M059J (cell line): ENCODE measurements at regions not wholly inside any gene's neighbourhood (a gene's known extent, or its start where the extent isn't known, plus 50 kb on each side); places are given as distances from the start of the nearest gene placed in this dataset.

ENCODE experiments used
- DNase-seq: peaks from one replicate; pipeline ENCODE4 v3.0.0-alpha.2; 2012; ENCODE audit warnings: low read depth

DNA sequence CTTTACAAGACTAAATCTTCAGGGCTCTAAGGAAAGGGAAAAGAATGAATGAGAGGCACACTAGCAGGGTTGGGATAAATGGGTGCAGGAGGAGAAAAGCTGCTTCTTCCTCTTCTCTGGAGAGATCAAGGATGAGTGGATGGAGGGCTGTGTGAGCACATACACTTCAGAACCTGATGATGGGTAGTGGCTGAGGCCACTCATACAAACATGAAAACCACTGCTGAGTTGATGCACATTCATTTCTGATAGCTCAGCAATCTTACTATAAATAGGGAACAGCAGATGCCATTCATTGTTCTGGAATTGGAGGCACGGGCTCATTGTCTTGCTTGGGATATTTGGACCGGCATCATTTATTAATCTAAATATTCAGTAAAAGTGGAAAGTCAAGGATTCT is 152.4 kb upstream of the KCTD1 start:
- DNase-seq: no peak

- no peak for DNase-seq
Measured at GRCh38 chr18:26700201-26700600, 151.8 kb upstream of the KCTD1 start.

- DNase-seq: no peak
Measured at GRCh38 chr18:26697186-26697884, 149.0 kb upstream of the KCTD1 start.

- no peak for DNase-seq
Measured at GRCh38 chr18:26696786-26697185, 148.4 kb upstream of the KCTD1 start.

DNA sequence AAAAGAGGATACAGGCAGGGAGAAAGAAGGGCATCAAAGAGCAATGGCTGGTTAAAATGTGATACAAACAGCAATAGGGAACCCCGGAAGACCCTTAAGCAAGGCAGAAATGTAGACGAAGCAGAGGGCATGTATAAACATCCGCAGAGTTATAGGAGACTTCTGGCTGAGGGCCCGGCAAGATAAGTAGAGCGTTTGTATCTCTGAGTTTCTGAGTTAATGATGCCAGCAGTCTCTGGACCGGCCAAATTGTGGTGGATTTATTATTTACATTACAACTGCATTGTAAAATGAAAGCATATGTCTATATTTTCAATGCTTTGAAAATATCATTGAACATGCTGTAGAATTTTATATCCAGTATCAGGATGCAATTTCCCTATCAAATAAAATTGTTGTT is 148.0 kb upstream of the KCTD1 start:
- no peak for DNase-seq

GRCh38 chr18:26689226-26689879 is 141.0 kb upstream of the KCTD1 start:
- DNase-seq: no peak

GRCh38 chr18:26686532-26686931 is 138.2 kb upstream of the KCTD1 start:
- no peak for DNase-seq

- peak; percentile 14 for DNase-seq
Measured at GRCh38 chr18:26685438-26686157, 137.2 kb upstream of the KCTD1 start.

- no peak for DNase-seq
Measured at GRCh38 chr18:26677957-26678356, 129.6 kb upstream of the KCTD1 start.

GRCh38 chr18:26667046-26667445 is 118.7 kb upstream of the KCTD1 start:
- no peak for DNase-seq

DNA sequence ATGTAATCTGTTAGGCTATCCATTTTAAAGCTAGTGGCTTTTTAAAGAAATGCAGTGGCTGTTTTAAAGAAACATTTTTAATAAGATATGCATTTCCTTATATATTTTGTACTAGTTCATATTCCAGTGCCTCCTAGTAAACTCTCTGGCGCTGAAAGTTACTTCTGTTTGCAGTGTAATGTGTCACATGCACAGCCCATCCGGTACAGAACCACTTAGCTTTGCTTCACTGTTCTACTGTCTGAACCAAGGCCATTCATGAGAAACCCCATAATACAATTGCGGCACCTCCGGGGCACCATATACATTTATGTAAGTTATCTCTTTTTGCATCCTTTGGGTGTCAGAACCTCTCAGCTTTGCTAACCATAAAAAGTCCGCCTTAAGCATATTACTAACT is 114.6 kb upstream of the KCTD1 start:
- DNase-seq: no peak

GRCh38 chr18:26657631-26658581 is 109.6 kb upstream of the KCTD1 start:
- peak; percentile 42 for DNase-seq

GRCh38 chr18:26656944-26657536 is 108.7 kb upstream of the KCTD1 start:
- DNase-seq: peak; percentile 60

DNA sequence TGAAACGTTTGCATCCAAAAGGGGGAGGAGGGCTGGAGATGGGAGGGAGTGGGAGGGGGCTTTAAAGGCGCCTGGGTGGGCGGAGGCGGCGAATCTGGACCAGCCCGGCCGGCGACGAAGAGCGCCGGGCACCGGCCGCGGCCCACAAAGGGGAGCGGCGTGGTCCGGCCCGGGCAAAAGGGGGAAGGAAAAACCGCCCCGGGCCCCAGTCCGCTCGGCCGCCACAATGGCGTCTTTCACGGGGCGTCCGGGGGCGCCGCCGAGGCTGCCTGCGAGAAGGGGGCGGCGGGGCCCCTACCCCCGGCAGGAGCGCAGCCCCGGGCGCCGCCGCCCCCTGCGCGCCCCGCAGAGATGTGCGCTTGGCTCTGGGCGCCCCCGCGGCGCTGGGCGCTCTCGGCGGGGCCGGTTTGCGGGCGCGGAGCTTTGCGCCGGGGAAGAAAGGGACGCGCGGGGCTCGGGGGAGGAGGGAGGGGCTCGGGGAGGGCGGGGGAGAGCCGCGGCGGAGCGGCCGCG is 108.1 kb upstream of the KCTD1 start:
- no peak for DNase-seq

DNA sequence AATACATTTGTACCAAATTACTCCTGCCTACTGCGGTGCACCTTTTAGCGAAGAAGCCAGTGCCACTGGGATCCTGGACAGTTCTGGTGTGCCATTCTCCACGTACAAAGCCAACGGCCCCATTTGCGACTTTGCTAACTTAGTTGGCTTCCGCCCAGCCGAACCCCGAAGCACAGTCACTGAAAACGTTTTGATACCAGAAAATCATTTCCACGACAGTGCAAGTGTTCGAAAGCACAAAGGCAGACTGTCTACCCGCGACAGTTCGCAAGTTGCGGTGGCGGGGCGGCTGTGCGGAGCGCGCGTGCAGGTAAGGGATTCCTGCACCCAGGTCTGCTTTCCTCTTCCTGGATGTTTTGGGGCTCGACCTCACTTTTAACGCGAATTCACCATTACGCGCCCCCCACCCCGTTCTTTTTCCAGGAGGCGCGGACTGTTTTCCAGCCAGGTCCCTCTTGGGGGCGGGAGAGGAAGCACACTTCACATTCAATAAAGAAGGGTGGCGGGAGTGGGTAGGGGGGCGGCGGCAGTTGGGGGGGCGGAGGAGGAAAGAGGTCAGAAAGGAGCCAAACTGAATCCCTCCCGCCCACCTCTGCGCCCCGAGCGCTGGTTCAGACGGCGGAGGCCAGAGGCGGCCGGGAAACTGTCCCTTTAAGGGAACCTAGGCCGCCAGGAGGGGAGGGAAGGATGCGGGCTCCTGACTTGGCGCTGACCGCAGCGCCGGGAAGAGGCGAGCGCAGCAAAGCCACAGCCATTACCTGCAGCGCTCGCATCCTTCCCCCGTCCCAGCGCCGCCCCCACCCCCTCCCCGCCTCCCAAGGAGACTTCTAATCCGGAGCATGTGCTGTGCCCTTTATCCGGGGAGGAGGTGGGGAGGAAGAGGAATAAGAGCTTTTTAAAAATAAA is 107.4 kb upstream of the KCTD1 start:
- DNase-seq: peak; percentile 60

DNA sequence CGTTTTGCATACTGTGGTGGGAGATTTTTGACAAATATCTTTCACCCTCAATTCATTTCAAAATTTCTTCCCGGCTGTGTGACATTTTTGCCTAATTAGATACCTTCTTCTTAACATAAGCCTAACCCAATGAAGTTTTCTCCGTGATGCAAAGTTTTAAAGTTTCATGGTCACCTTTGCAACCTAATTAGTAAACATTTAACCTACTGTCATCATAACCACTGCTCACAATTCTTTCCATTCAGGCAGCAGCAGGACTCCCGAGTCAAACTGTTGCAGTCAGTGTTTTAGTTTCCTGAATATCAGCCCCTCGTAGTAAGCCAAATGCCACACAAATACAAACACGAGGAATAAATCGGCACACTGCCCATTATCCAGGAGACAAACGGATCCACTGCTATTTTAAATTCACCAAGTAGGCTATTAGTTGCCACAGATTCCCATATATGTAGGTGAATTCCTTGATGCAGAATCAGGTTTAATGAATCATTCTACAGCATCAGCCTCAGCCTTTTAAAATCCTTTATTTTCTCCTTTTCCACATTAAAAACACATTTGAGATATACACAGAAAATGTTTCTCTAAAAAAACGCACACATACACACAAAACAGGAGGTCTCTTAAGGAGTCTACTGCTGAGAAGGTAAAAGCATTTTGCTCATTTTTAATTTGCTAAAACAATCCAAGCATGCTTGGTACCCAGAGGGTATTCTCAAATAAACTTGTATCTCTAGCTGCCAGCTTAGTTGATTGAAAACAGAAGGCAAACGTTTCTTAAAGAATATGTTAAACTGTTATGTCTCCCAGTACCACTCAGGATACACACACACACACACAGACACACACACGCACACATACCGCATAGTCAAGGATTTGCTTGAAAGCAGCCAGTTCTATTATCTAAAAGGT is 106.5 kb upstream of the KCTD1 start:
- DNase-seq: no peak

GRCh38 chr18:26653943-26654615 is 105.7 kb upstream of the KCTD1 start:
- no peak for DNase-seq

DNA sequence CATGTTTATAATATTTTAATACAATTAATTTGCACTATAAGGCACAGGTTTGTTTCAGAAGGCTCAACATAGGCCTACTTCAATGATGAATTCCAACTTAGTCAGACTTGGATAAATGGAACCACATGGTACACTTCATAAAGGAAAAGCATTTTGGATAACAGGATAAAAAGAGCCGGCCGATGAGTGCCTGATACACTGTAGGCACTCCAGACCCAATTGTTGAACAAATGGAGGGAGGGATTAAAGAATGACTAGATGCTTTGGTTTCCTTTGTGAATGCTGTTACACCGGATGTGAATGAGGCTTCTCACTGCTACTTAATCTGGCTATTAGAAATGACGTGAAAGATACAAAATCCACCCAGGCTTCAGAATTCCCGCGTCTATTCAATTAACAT is 104.1 kb upstream of the KCTD1 start:
- no peak for DNase-seq
